GM12875 (cell line): ENCODE measurements at regions not wholly inside any gene's neighbourhood (a gene's known extent, or its start where the extent isn't known, plus 50 kb on each side); places are given as distances from the start of the nearest gene placed in this dataset.
A peak's percentile ranks its signal among the peaks of the same experiment; 100 is the strongest.
"Not testable (repeated sequence)": the region's sequence is repeated elsewhere in the genome, so short reads cannot be mapped to it uniquely, and the experiment has no call there.

Experiments used
- H3K4me3 ChIP-seq: one replicate; pipeline ENCODE4 v1.5.1; 2011; ENCODE audit warnings: low read depth, low read length, control low read depth
- CTCF ChIP-seq: IDR thresholded peaks from 2 replicates; pipeline ENCODE4 v1.5.1; 2011; ENCODE audit warnings: low read depth, mild to moderate bottlenecking, control low read depth, inconsistent platforms, low read length, moderate library complexity, borderline replicate concordance; ENCODE audit not compliant: insufficient read depth

GRCh38 chr2:81412681-81413080, 1108.1 kb upstream of the LRRTM1 start:
- no peak overlapping the region for H3K4me3 ChIP-seq

GRCh38 chr2:81403508-81403907, 1099.0 kb upstream of the LRRTM1 start:
- TF ChIP-seq CTCF, result no peak
- H3K4me3 ChIP-seq, result no peak overlapping the region

More at GRCh38 chr2:81412681-81413080, 1108.1 kb upstream of the LRRTM1 start:
- no peak for TF ChIP-seq CTCF

GRCh38 chr2:81396417-81397019, 1092.0 kb upstream of the LRRTM1 start:
- no peak for TF ChIP-seq CTCF
- H3K4me3 ChIP-seq, result no peak overlapping the region

GRCh38 chr2:81395746-81396145, 1091.2 kb upstream of the LRRTM1 start:
- H3K4me3 ChIP-seq, result no peak overlapping the region
- no peak for TF ChIP-seq CTCF

GRCh38 chr2:81389203-81389602, 1084.7 kb upstream of the LRRTM1 start:
- H3K4me3 ChIP-seq, result no peak overlapping the region
- peak; percentile 25; the same call in 1 of the 2 replicates for TF ChIP-seq CTCF

- no peak for TF ChIP-seq CTCF
- no peak overlapping the region for H3K4me3 ChIP-seq
These were observed 1059.2 kb upstream of the LRRTM1 start for GRCh38 chr2:81363800-81364199.

GRCh38 chr2:81362468-81362867, 1057.9 kb upstream of the LRRTM1 start:
- H3K4me3 ChIP-seq, result not testable (repeated sequence)

- no peak for TF ChIP-seq CTCF
- no peak overlapping the region for H3K4me3 ChIP-seq
These were observed 1050.9 kb upstream of the LRRTM1 start for GRCh38 chr2:81355436-81355835.
